GM23338 (cell line): ENCODE measurements at regions not wholly inside any gene's neighbourhood (a gene's known extent, or its start where the extent isn't known, plus 50 kb on each side); places are given as distances from the start of the nearest gene placed in this dataset.

Experiments
- ATAC-seq: fragments of 200-7000 bp; cut with Tn5 transposase; 3 replicates; pipeline ENCODE4 v1.9.1; 2020
- DNase-seq: peaks from one replicate; pipeline ENCODE4 v3.0.0-alpha.2; 2015; ENCODE audit warnings: low spot score
- H2AFZ ChIP-seq: fragments of 200-600 bp; sonication (generic); 2 replicates; pipeline ENCODE4 v1.8.0; 2016; ENCODE audit warnings: antibody characterized with exemption, mild to moderate bottlenecking, moderate library complexity
- H3F3A ChIP-seq: fragments of 200-600 bp; sonication (generic); replicated peaks from 2 replicates; pipeline ENCODE4 v1.8.0; 2017; ENCODE audit warnings: antibody characterized with exemption, mixed run types, low read depth
- H3K27ac ChIP-seq: fragments of 200-600 bp; sonication (generic); 2 replicates; pipeline ENCODE4 v1.6.1; 2016; ENCODE audit warnings: low read depth
- H3K27me3 ChIP-seq: fragments of 200-600 bp; sonication (generic); 2 replicates; pipeline ENCODE4 v1.8.0; 2016; ENCODE audit warnings: mild to moderate bottlenecking, mixed run types, moderate library complexity; ENCODE audit not compliant: insufficient read depth
- H3K36me3 ChIP-seq: fragments of 200-600 bp; sonication (generic); 2 replicates; pipeline ENCODE4 v1.8.0; 2016; ENCODE audit warnings: mild to moderate bottlenecking; ENCODE audit not compliant: insufficient read depth
- H3K4me1 ChIP-seq: fragments of 200-600 bp; sonication (generic); 2 replicates; pipeline ENCODE4 v1.8.0; 2016; ENCODE audit warnings: mild to moderate bottlenecking, moderate library complexity; ENCODE audit not compliant: insufficient read depth
- H3K4me2 ChIP-seq: fragments of 200-600 bp; sonication (generic); 2 replicates; pipeline ENCODE4 v1.7.1; 2017; ENCODE audit warnings: mixed run types
- H3K4me3 ChIP-seq: fragments of 200-600 bp; sonication (generic); 2 replicates; pipeline ENCODE4 v1.6.1; 2016; ENCODE audit warnings: mixed run types
- H3K79me2 ChIP-seq: fragments of 200-600 bp; sonication (generic); replicated peaks from 2 replicates; pipeline ENCODE4 v1.8.0; 2017; ENCODE audit warnings: mild to moderate bottlenecking; ENCODE audit not compliant: insufficient read depth
- H3K9me2 ChIP-seq: fragments of 200-600 bp; sonication (generic); 2 replicates; pipeline ENCODE4 v1.8.0; 2017; ENCODE audit not compliant: insufficient read depth
- H4K20me1 ChIP-seq: fragments of 200-600 bp; sonication (generic); replicated peaks from 2 replicates; pipeline ENCODE4 v1.8.0; 2017; ENCODE audit warnings: mild to moderate bottlenecking; ENCODE audit not compliant: insufficient read depth
- H3K27ac Mint-ChIP-seq: 2 replicates; pipeline ENCODE4 v1.8.0; 2020; ENCODE audit warnings: inconsistent platforms, mild to moderate bottlenecking, moderate library complexity, mixed read lengths
- H3K27me3 Mint-ChIP-seq: 3 replicates; pipeline ENCODE4 v1.8.0; 2022; ENCODE audit warnings: low read depth, mild to moderate bottlenecking, moderate library complexity, mixed read lengths, inconsistent platforms; ENCODE audit not compliant: insufficient read depth, poor library complexity
- H3K36me3 Mint-ChIP-seq: 3 replicates; pipeline ENCODE4 v1.8.0; 2021; ENCODE audit warnings: low read depth, mild to moderate bottlenecking, inconsistent platforms, moderate library complexity, mixed read lengths
- H3K4me1 Mint-ChIP-seq: 3 replicates; pipeline ENCODE4 v1.8.0; 2020; ENCODE audit warnings: mild to moderate bottlenecking, inconsistent platforms, mixed read lengths
- H3K4me3 Mint-ChIP-seq: 3 replicates; pipeline ENCODE4 v1.8.0; 2021; ENCODE audit warnings: moderate library complexity, mild to moderate bottlenecking, inconsistent platforms, mixed read lengths
- H3K9me3 Mint-ChIP-seq: 3 replicates; pipeline ENCODE4 v1.8.0; 2020; ENCODE audit warnings: moderate library complexity, mild to moderate bottlenecking, inconsistent platforms, mixed read lengths
- CREB1 ChIP-seq: fragments of 250-450 bp; sonication (Bioruptor Pico); IDR thresholded peaks from 2 replicates; pipeline ENCODE4 v1.5.0; 2020; ENCODE audit warnings: low read depth, mild to moderate bottlenecking, moderate library complexity
- CTCF ChIP-seq, 2 experiments: fragments of 200-600 bp in 1 of 2; sonication (generic) in 1 of 2; conservative IDR thresholded peaks; 2 replicates each; pipeline versions ENCODE4 v1.5.1 to v1.6.1; 2016 to 2017; ENCODE audit warnings: antibody characterized with exemption in 2 of 2, low read depth in 2 of 2, mild to moderate bottlenecking in 2 of 2, moderate library complexity in 1 of 2
- ETS1 ChIP-seq: IDR thresholded peaks from 2 replicates; pipeline ENCODE4 v1.6.1; 2016; ENCODE audit warnings: antibody characterized with exemption
- EZH2 ChIP-seq: fragments of 200-600 bp; sonication (generic); IDR thresholded peaks from one replicate; pipeline ENCODE4 v1.8.0; 2017; ENCODE audit warnings: antibody characterized with exemption, mild to moderate bottlenecking, low read depth; ENCODE audit not compliant: unreplicated experiment
- EZH2phosphoT487 ChIP-seq: fragments of 200-600 bp; sonication (generic); IDR thresholded peaks from one replicate; pipeline ENCODE4 v1.8.1; 2018; ENCODE audit warnings: antibody characterized with exemption; ENCODE audit not compliant: unreplicated experiment
- JUNB ChIP-seq: IDR thresholded peaks from one replicate; pipeline ENCODE4 v1.6.1; 2016; ENCODE audit warnings: antibody characterized with exemption; ENCODE audit not compliant: unreplicated experiment
- NANOG ChIP-seq: IDR thresholded peaks from 2 replicates; pipeline ENCODE4 v1.6.1; 2016; ENCODE audit warnings: antibody characterized with exemption, borderline replicate concordance
- POLR2AphosphoS5 ChIP-seq: IDR thresholded peaks from 2 replicates; pipeline ENCODE4 v1.6.1; 2016; ENCODE audit warnings: antibody characterized with exemption, low read depth
- REST ChIP-seq: IDR thresholded peaks from one replicate; pipeline ENCODE4 v1.6.1; 2018; ENCODE audit warnings: antibody characterized with exemption; ENCODE audit not compliant: unreplicated experiment
- STAT1 ChIP-seq: IDR thresholded peaks from one replicate; pipeline ENCODE4 v1.6.1; 2016; ENCODE audit warnings: antibody characterized with exemption; ENCODE audit not compliant: unreplicated experiment
- ZNF114 ChIP-seq: fragments of 250-450 bp; sonication (Bioruptor Pico); IDR thresholded peaks from 2 replicates; pipeline ENCODE4 v1.5.0; 2020; ENCODE audit warnings: mild to moderate bottlenecking, moderate library complexity
- ZNF331 ChIP-seq: fragments of 250-450 bp; sonication (Bioruptor Pico); IDR thresholded peaks from 2 replicates; pipeline ENCODE4 v1.5.0; 2020; ENCODE audit warnings: low read depth, mild to moderate bottlenecking, moderate library complexity
- ZNF462 ChIP-seq: fragments of 250-450 bp; sonication (Bioruptor Pico); IDR thresholded peaks from 2 replicates; pipeline ENCODE4 v1.5.0; 2020; ENCODE audit warnings: mild to moderate bottlenecking, moderate library complexity

- Mint-ChIP-seq H3K9me3 (no peaks in the 10 kb centered on the region), H3K4me3 (no peak overlapping the region), H3K27me3 (no peaks in the 10 kb centered on the region), H3K4me1 (peaks cover 3% of the 10 kb centered on the region; the same call in 2 of the 3 replicates), H3K27ac (no peak overlapping the region), H3K36me3 (no peaks in the 10 kb centered on the region)
- Histone ChIP-seq H3K36me3 (no peaks in the 10 kb centered on the region), H3K27me3 (no peaks in the 10 kb centered on the region), H3K9me2 (no peaks in the 10 kb centered on the region), H4K20me1 (no peaks in the 10 kb centered on the region), H3K27ac (no peak overlapping the region), H3K4me3 (no peak overlapping the region), H3K4me2 (no peak overlapping the region), H3F3A (no peaks in the 10 kb centered on the region), H2AFZ (no peak overlapping the region), H3K4me1 (no peaks in the 10 kb centered on the region), H3K79me2 (no peaks in the 10 kb centered on the region)
- no peak for ATAC-seq
- TF ChIP-seq ZNF462 (CRISPR knock-in tag) (no peak), JUNB (no peak), EZH2phosphoT487 (no peak), NANOG (no peak), ZNF114 (CRISPR knock-in tag) (no peak), EZH2 (no peak), CTCF (conservative IDR thresholded peaks at IDR 0.05; ENCODE audit: low read depth in 2 of 2) (no peak), CREB1 (CRISPR knock-in tag) (no peak), ETS1 (no peak), POLR2AphosphoS5 (no peak), ZNF331 (CRISPR knock-in tag) (no peak), STAT1 (no peak), REST (no peak)
- no peak for DNase-seq
Observed at GRCh38 chr2:222771832-222772231, 89.0 kb upstream of the ACSL3 start.
